HepG2 (cell line): ENCODE measurements at regions not wholly inside any gene's neighbourhood (a gene's known extent, or its start where the extent isn't known, plus 50 kb on each side); places are given as distances from the start of the nearest gene placed in this dataset.

Experiments
- CTCF ChIP-seq: sonication (generic); formaldehyde crosslinking; IDR thresholded peaks from 2 replicates; pipeline ENCODE4 v1.5.0; 2020; ENCODE audit warnings: mild to moderate bottlenecking, missing genetic modification reagents, moderate library complexity
- ELF4 ChIP-seq: sonication (generic); formaldehyde crosslinking; IDR thresholded peaks from 2 replicates; pipeline ENCODE4 v1.5.0; 2020; ENCODE audit warnings: missing genetic modification reagents, mild to moderate bottlenecking, moderate library complexity, borderline replicate concordance
- GABPA ChIP-seq, 2 experiments: IDR thresholded peaks; 2 replicates each; pipeline ENCODE4 v1.6.1; 2011 to 2016; ENCODE audit warnings: low read depth in 2 of 2, low read length in 1 of 2, missing biosample characterization in 1 of 2, missing genetic modification characterization in 1 of 2

GRCh38 chr13:103134271-103134670, 68.1 kb upstream of the SLC10A2 start:
- TF ChIP-seq CTCF (CRISPR knock-in tag) (no peak), GABPA (IDR thresholded peaks at IDR 0.05; ENCODE audit: low read depth, low read length) (no peak), GABPA (CRISPR knock-in tag; IDR thresholded peaks at IDR 0.05; ENCODE audit: low read depth) (no peak), ELF4 (CRISPR knock-in tag) (no peak)
